ENCODE measurements at regions not wholly inside any gene's neighbourhood (a gene's known extent, or its start where the extent isn't known, plus 50 kb on each side); places are given as distances from the start of the nearest gene placed in this dataset.
"Not testable (repeated sequence)": the region's sequence is repeated elsewhere in the genome, so short reads cannot be mapped to it uniquely, and the experiment has no call there.

- DNase-seq (ENCODE audit: low read depth): no peak
Observed at GRCh38 chr4:77446601-77447000, 159.0 kb upstream of the CXCL13 start.

DNA sequence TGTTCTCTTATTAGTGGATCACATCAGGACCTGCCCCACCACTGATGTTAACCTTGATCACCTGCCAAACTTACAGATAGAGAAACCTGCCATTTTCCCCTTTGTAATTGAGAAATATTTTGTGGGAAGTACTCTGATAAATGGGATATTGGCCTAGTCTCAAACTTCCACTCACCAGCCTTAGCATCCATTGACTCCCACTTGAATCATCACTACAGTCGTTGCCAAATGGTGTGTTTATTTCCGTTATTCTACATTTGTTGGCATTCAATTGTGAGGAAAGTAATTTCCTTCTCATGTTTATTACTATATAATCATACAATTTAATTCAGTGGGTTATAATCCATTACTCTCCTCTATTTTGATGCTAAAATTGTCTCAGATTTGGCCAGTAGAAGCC is 156.4 kb upstream of the CXCL13 start:
- DNase-seq (ENCODE audit: low read depth): no peak

DNA sequence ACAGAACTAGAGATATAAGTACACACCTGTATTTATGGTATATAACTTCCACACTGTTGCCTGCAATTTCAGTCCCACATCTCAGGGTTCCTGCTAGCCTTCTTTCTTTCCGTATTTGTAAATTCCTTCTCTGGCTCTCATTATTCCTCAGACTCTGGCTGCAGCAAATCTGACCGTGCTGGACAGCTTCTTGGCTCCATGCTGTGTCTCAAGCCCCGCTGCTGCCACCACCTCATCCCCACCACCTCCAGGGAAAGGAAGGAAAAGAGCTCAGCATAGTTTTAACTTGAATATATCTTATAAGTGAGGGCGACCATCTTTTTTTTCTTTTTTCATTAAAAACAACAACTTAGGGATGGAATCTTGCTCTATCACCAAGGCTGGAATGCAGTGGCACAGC is 155.6 kb upstream of the CXCL13 start:
- no peak for DNase-seq (ENCODE audit: low read depth)

- no peak for DNase-seq (ENCODE audit: low read depth)
Observed at GRCh38 chr4:77451530-77451929, 154.1 kb upstream of the CXCL13 start.

GRCh38 chr4:77452117-77452516 is 153.5 kb upstream of the CXCL13 start:
- DNase-seq (ENCODE audit: low read depth): not testable (repeated sequence)

DNA sequence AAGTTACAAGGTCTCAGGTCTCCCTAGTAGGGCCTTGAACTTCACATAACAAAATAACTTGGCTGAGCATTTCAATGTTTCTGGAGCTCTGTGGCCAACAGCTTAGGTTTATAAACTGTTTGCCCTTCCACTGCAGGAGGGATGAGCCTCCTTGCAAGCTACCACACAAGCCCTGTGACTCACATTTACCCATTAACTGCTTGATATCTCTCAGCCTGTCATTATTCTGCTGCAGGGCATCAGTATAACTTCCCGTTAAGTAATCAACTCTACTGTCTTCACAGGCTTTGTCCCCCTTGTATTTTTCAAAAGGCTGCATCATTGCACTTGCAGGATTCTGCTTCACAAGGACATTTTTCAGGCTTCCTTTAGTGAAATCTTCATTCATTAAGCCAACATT is 151.7 kb upstream of the CXCL13 start:
- no peak for DNase-seq (ENCODE audit: low read depth)

DNA sequence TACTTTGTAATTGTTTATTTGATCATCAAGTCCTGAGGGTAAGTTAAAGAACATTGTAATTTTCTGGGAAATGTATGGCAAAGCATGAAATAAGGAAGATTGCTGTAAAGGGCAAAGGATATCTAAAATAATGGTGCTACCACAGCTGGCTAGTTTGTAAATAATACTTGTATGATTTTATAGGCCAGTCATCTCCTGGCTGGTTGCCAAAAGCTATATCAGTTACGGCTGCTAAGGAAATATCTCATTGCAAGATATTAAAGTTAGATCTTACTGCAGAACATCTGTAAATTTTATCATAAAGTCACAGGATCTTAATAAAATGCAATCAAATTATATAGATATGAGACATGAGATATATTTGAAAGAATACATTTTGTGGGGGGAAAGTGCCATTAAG is 150.8 kb upstream of the CXCL13 start:
- DNase-seq (ENCODE audit: low read depth): no peak

DNA sequence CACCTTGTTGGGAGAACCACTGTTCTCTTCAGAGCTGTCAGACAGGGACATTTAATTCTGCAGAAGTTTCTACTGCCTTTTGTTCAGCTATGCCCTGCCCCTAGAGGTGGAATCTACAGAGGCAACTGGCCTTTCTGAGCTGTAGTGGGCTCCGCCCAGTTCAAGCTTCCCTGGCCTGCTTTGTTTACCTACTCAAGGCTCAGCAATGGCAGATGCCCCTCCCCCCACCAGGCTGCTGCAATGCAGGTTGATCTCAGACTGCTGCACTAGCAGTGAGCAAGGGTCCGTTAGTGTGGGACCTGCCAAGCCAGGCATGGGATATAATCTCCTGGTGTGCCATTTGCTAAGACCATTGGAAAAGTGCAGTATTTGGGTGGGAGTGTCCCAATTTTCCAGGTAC is 141.5 kb upstream of the CXCL13 start:
- DNase-seq (ENCODE audit: low read depth): not testable (repeated sequence)

DNA sequence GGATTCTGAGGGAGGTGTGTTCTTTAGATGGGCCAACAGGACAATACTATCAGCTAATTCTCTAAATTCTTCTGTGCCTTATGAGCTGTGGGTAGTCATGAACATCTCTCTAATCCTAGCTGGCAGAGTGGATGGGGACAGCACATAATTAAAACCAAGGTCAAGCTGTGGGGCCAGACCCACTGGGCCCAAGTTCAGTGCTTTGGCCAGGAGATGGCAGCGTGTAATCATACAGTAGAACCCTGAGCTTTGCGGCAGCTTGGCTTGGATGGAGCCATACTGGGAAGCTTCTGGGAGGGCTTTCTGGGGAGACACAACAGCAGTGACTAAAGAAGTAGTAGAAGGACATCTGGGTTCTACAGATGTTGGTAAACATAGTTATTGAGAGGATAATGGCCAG is 140.3 kb upstream of the CXCL13 start:
- DNase-seq (ENCODE audit: low read depth): no peak

GRCh38 chr4:77466430-77466829 is 139.2 kb upstream of the CXCL13 start:
- no peak for DNase-seq (ENCODE audit: low read depth)

DNA sequence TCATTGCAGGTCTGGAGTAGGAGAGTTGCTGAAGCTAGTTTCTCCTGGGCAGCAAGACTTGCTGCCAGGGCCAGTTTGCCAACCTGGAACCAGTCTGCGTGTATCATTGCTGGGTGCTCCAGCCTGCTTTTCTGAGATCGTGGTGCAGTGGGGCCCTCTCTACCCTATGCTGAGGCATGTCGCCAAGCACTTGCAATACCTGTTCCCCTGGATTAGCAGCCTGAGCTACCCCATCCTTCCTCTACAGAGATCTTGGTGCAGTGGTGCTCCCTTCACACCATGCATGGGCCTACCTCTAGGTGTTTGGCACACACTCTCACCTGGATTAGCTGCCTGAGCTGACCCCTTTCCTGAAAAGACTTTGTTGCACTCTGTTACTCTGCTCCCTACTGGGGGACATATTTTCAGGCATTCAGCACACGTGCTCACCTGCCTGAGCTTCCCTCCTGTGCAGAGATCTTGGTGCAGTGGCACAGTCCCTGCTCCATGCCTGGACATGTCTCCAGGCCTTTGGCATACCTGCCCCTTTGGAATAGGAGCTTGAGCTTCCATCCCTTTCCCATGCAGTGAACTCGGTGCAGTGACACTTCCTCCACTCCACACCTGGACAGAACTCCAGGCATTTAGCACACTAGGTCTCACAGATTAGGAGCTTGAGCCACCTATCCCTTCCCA is 133.7 kb upstream of the CXCL13 start:
- no peak for DNase-seq (ENCODE audit: low read depth)

GRCh38 chr4:77473509-77473908 is 132.1 kb upstream of the CXCL13 start:
- no peak for DNase-seq (ENCODE audit: low read depth)

DNA sequence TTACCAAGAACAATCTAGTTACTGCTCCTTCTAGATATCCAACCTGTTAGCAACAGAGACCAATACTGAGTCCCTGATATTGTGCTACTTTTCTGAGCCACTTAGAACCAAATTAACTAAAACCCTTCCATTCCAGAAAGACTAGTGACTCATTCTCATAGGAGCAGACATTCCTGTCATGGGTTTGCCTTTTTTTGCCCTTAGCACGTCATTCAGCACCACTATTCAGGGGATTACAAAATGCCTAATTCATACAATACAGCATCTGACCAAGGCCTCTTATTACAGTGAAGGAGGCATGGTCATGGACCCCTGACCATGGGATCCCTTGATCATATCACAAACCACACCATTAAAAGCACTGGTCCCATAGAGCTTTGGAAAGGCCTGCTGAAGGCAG is 123.8 kb upstream of the CXCL13 start:
- DNase-seq (ENCODE audit: low read depth): no peak

GRCh38 chr4:77488882-77489281 is 116.7 kb upstream of the CXCL13 start:
- DNase-seq (ENCODE audit: low read depth): no peak

GRCh38 chr4:77493120-77493752 is 112.4 kb upstream of the CXCL13 start:
- no peak for DNase-seq (ENCODE audit: low read depth)

- DNase-seq (ENCODE audit: low read depth): no peak
Observed at GRCh38 chr4:77493829-77494551, 111.6 kb upstream of the CXCL13 start.

DNA sequence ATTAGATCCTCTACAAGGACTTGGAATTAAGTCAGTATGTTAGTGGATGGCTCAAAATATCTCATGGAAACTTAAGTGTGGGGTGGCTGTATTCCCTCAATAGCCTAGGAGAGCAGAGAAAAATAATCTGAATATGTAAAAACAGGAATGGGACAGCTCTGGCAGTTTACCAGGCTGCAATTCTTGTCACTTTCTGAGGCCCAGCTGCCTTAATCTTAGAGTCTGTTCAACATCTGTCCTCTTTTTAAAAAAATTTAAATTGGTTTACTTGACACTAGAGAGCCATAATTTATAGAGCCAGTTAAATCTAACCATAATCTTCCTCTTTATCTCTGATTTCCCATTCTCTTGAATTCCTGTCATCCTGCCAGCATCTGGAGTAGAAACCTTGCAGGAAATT is 109.2 kb upstream of the CXCL13 start:
- no peak for DNase-seq (ENCODE audit: low read depth)

DNA sequence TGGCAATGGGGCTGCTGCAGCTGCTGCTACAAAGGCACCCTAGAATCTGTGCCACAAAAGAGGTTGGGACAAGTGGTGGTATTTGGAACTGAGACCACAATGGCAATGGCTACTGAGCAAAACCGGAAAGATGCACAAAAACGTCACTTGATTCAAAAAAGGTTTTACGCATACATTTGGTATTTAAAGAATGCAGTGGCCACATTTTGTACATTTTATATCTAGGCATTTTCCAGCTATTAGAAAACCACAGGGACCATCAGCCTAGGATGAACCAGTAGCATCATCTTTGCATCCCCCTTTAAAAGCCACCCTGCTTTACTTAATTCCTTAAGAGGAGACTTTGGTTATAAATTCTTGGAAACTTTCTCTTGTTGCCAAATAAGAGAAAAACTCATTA is 104.8 kb upstream of the CXCL13 start:
- no peak for DNase-seq (ENCODE audit: low read depth)

DNA sequence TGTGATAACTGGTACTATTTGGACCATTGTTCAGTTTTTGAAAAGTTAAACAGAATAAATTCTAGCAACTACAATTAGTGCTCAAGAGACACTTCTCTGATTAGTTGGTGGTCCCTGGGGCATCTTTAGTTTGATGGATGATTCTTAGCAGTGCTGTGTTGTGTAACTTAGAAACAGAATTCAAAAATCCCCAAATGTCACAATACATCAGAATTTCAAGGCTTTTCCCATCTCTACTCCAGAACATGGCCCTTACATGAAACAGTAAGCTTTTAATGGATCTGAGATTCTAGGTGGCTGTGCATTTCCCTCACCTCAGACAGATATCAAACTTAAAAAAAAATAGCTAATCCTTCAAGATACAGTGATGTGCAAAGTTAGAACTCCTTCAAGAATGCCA is 104.4 kb upstream of the CXCL13 start:
- no peak for DNase-seq (ENCODE audit: low read depth)

- no peak for DNase-seq (ENCODE audit: low read depth)
Observed at GRCh38 chr4:77501851-77502250, 103.8 kb upstream of the CXCL13 start.

- DNase-seq (ENCODE audit: low read depth): no peak
Observed at GRCh38 chr4:77504407-77504806, 101.2 kb upstream of the CXCL13 start.

DNA sequence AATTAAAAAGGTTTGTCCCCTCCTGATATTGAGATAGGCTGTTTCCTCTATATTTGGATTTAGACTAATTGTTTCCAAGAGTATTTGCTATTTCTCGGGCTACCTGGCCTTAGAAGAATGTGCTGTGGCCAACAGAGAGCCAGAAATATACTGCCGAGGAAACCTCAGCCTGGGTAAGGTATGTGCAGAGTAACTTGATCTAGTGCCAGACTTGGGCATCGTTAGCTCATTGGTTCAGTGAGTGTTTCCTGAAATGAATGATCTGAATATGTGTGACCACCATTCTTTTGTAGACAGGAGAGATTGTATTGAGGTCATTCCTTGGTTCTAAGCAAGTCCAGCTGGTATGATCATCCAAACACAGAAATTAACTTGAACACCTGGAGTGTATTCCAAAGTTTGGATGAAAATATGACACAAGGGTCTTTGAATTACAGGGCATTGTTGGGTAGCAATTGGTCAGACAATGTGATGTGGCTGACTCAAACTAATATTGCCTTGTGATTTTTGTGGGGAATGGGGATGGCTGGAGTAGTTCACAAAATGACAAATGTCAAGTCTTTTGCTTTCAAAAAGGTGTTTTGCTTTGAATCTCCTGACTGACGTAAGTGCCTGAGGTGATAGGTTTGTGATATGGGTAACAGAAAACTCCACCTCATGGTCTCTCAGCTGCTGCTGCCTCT is 100.2 kb upstream of the CXCL13 start:
- DNase-seq (ENCODE audit: low read depth): no peak

DNA sequence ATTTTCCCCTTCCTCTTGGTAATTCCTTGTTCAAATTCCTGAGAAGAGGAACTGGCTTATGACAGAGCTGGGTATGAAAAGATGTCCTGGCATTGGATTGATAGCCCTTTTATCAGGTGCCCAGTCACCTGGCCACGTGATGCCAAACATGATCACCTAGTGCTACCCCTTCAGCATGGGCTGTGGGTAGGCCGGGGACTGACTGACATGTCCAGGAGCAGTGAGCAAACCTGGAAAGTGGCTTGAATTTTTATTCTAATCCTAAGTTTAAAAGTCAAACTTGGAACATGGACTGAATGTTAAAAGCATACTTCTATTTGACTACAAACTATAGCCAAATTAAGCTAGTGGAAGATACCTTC is 99.7 kb upstream of the CXCL13 start:
- no peak for DNase-seq (ENCODE audit: low read depth)
